WTC11 (cell line): ENCODE measurements at regions not wholly inside any gene's neighbourhood (a gene's known extent, or its start where the extent isn't known, plus 50 kb on each side); places are given as distances from the start of the nearest gene placed in this dataset.

Experiments
- ATAC-seq: fragments of 200-7000 bp; cut with Tn5 transposase; 2 replicates; pipeline ENCODE4 v1.10.0; 2021; ENCODE audit warnings: mild to moderate bottlenecking, moderate library complexity
- CTCF ChIA-PET: fragments of 300-600 bp; sonication (Branson Sonifier 250); formaldehyde crosslinking; loops from one replicate; lab custom pipeline; 2021; ENCODE audit warnings: antibody characterized with exemption; lab: Charles Lee
- POLR2A ChIA-PET: fragments of 350-600 bp; sonication (Branson Sonifier 250); formaldehyde crosslinking; loops from one replicate; lab custom pipeline; 2021; ENCODE audit warnings: antibody characterized with exemption; lab: Charles Lee
- DNase-seq: peaks from one replicate; pipeline ENCODE4 v3.0.0; 2021; ENCODE audit warnings: low spot score
- H3K27ac Mint-ChIP-seq: 2 replicates; pipeline ENCODE4 v1.8.0; 2021; ENCODE audit warnings: mixed read lengths
- H3K27me3 Mint-ChIP-seq: 2 replicates; pipeline ENCODE4 v1.8.0; 2021; ENCODE audit warnings: low read depth, mild to moderate bottlenecking, moderate library complexity, mixed read lengths
- H3K36me3 Mint-ChIP-seq: 2 replicates; pipeline ENCODE4 v1.8.0; 2021; ENCODE audit warnings: mixed read lengths
- H3K4me1 Mint-ChIP-seq: 2 replicates; pipeline ENCODE4 v1.8.0; 2022; ENCODE audit warnings: mixed read lengths
- H3K4me3 Mint-ChIP-seq: 2 replicates; pipeline ENCODE4 v1.8.0; 2021; ENCODE audit warnings: mild to moderate bottlenecking, moderate library complexity, mixed read lengths
- H3K9me3 Mint-ChIP-seq: 2 replicates; pipeline ENCODE4 v1.8.0; 2021; ENCODE audit warnings: mixed read lengths
- AFF4 ChIP-seq: sonication (generic); formaldehyde crosslinking; IDR thresholded peaks from 2 replicates; pipeline ENCODE4 v1.8.1; 2023; ENCODE audit warnings: mild to moderate bottlenecking, missing genetic modification reagents, borderline replicate concordance
- AR ChIP-seq: fragments of 250-450 bp; sonication (Bioruptor Pico); IDR thresholded peaks from 2 replicates; pipeline ENCODE4 v1.9.0; 2021; ENCODE audit warnings: mild to moderate bottlenecking
- ATF6 ChIP-seq: sonication (generic); formaldehyde crosslinking; IDR thresholded peaks from 2 replicates; pipeline ENCODE4 v1.8.1; 2023; ENCODE audit warnings: mild to moderate bottlenecking, missing genetic modification reagents
- CDX4 ChIP-seq: fragments of 250-450 bp; sonication (Bioruptor Pico); IDR thresholded peaks from 2 replicates; pipeline ENCODE4 v1.9.0; 2021; ENCODE audit warnings: moderate library complexity, mild to moderate bottlenecking, inconsistent platforms, borderline replicate concordance
- CTCF ChIP-seq: fragments of 200-600 bp; IDR thresholded peaks from 2 replicates; pipeline ENCODE4 v1.8.0; 2022; ENCODE audit warnings: antibody characterized with exemption
- GRHL2 ChIP-seq: fragments of 250-450 bp; sonication (Bioruptor Pico); IDR thresholded peaks from 2 replicates; pipeline ENCODE4 v1.8.0; 2022; ENCODE audit warnings: mild to moderate bottlenecking, moderate library complexity; ENCODE audit not compliant: insufficient replicate concordance, severe bottlenecking
- HMGA2 ChIP-seq: fragments of 250-450 bp; sonication (Bioruptor Pico); IDR thresholded peaks from 2 replicates; pipeline ENCODE4 v1.4.0; 2021; ENCODE audit warnings: mild to moderate bottlenecking, moderate library complexity
- JAZF1 ChIP-seq: fragments of 250-450 bp; sonication (Bioruptor Pico); IDR thresholded peaks from 2 replicates; pipeline ENCODE4 v1.9.0; 2021; ENCODE audit warnings: moderate library complexity, mild to moderate bottlenecking, inconsistent platforms
- MLX ChIP-seq: sonication (generic); formaldehyde crosslinking; IDR thresholded peaks from 2 replicates; pipeline ENCODE4 v1.8.1; 2023; ENCODE audit warnings: mild to moderate bottlenecking, missing genetic modification reagents, moderate library complexity
- NFE2L1 ChIP-seq: sonication (generic); formaldehyde crosslinking; IDR thresholded peaks from 2 replicates; pipeline ENCODE4 v1.8.1; 2023; ENCODE audit warnings: missing genetic modification reagents
- RORB ChIP-seq: fragments of 250-450 bp; sonication (Bioruptor Pico); IDR thresholded peaks from 2 replicates; pipeline ENCODE4 v1.9.0; 2021; ENCODE audit warnings: mild to moderate bottlenecking
- SP1 ChIP-seq: sonication (generic); formaldehyde crosslinking; conservative IDR thresholded peaks from 2 replicates; pipeline ENCODE4 v1.8.1; 2022; ENCODE audit warnings: missing genetic modification reagents
- USF2 ChIP-seq: sonication (generic); formaldehyde crosslinking; IDR thresholded peaks from 2 replicates; pipeline ENCODE4 v1.8.1; 2023; ENCODE audit warnings: mild to moderate bottlenecking, missing genetic modification reagents, moderate library complexity
- ZBTB43 ChIP-seq: sonication (generic); formaldehyde crosslinking; IDR thresholded peaks from 2 replicates; pipeline ENCODE4 v1.8.1; 2023; ENCODE audit warnings: mild to moderate bottlenecking, missing genetic modification reagents
- ZMAT4 ChIP-seq: fragments of 250-450 bp; sonication (Bioruptor Pico); IDR thresholded peaks from 2 replicates; pipeline ENCODE4 v1.9.0; 2021; ENCODE audit warnings: mild to moderate bottlenecking
- ZNF219 ChIP-seq: sonication (generic); formaldehyde crosslinking; IDR thresholded peaks from 2 replicates; pipeline ENCODE4 v1.8.0; 2023; ENCODE audit warnings: missing genetic modification reagents, mild to moderate bottlenecking, borderline replicate concordance
- ZNF423 ChIP-seq: fragments of 250-450 bp; sonication (Bioruptor Pico); IDR thresholded peaks from 2 replicates; pipeline ENCODE4 v2.1.2; 2022; ENCODE audit warnings: mild to moderate bottlenecking, moderate library complexity
- ZNF512 ChIP-seq: sonication (generic); formaldehyde crosslinking; IDR thresholded peaks from 2 replicates; pipeline ENCODE4 v1.8.1; 2022; ENCODE audit warnings: missing genetic modification reagents, borderline replicate concordance

GRCh38 chr5:74188351-74189105, 452.0 kb downstream of the ENC1 start (continued):
- TF ChIP-seq ATF6 (CRISPR knock-in tag) = no peak
- no peak for TF ChIP-seq ZNF423 (CRISPR knock-in tag)
- no peak for TF ChIP-seq AFF4

GRCh38 chr5:74187757-74188156, 452.8 kb downstream of the ENC1 start:
- CTCF ChIA-PET = no interaction called here
- no peak for TF ChIP-seq GRHL2 (CRISPR knock-in tag)
- no peak for TF ChIP-seq CDX4 (CRISPR knock-in tag)
- no peak for TF ChIP-seq CTCF
- no peak for TF ChIP-seq HMGA2 (CRISPR knock-in tag)
- no peak for TF ChIP-seq JAZF1
- TF ChIP-seq NFE2L1 (CRISPR knock-in tag) = no peak
- TF ChIP-seq RORB (CRISPR knock-in tag) = no peak
- no peak for TF ChIP-seq ZBTB43 (CRISPR knock-in tag)
- TF ChIP-seq USF2 (CRISPR knock-in tag) = no peak
- no peak for TF ChIP-seq ZMAT4 (CRISPR knock-in tag)
- no peak for TF ChIP-seq SP1 (CRISPR knock-in tag)
- no peak for TF ChIP-seq AR (CRISPR knock-in tag)
- no peak for TF ChIP-seq ZNF219 (CRISPR knock-in tag)
- no peak for TF ChIP-seq MLX
- TF ChIP-seq ZNF512 (CRISPR knock-in tag) = no peak

More at GRCh38 chr5:74187757-74188156, 452.8 kb downstream of the ENC1 start:
- peaks cover 9% of the 10 kb centered on the region for H3K4me1 Mint-ChIP-seq
- POLR2A ChIA-PET = no interaction called here
- ATAC-seq (peak; percentile 52; the same call in 1 of the 2 replicates), DNase-seq (peak; percentile 22)
- H3K27me3 Mint-ChIP-seq = no peaks in the 10 kb centered on the region
- peaks cover 23% of the 10 kb centered on the region for H3K9me3 Mint-ChIP-seq
- no peak overlapping the region for H3K27ac Mint-ChIP-seq
- H3K36me3 Mint-ChIP-seq = peaks cover 3% of the 10 kb centered on the region; the same call in 1 of the 2 replicates
- no peak overlapping the region for H3K4me3 Mint-ChIP-seq
